Activated T-helper 1 cell treated with anti-CD3 and anti-CD28 coated beads, Interleukin-12 subunit alpha, Interleukin-12 subunit beta, Interleukin-2, Interleukin-4 antibody, amounts not matched to agents 30 ng/mL and 10 ng/mL and 1 ng/mL, durations not matched to agents 14 hours and 24 hours and 36 hours (primary cell): ENCODE measurements at regions not wholly inside any gene's neighbourhood (a gene's known extent, or its start where the extent isn't known, plus 50 kb on each side); places are given as distances from the start of the nearest gene placed in this dataset.
"Not testable (repeated sequence)": the region's sequence is repeated elsewhere in the genome, so short reads cannot be mapped to it uniquely, and the experiment has no call there.

Experiments
- DNase-seq: peaks from one replicate; pipeline ENCODE4 v3.0.0; 2021; ENCODE audit warnings: low spot score
- H3K27ac Mint-ChIP-seq: one replicate; pipeline ENCODE4 v1.8.0; 2021; ENCODE audit warnings: mild to moderate bottlenecking, mixed read lengths
- H3K27me3 Mint-ChIP-seq: one replicate; pipeline ENCODE4 v1.8.0; 2022; ENCODE audit warnings: mild to moderate bottlenecking, moderate library complexity, mixed read lengths; ENCODE audit not compliant: insufficient read depth
- H3K36me3 Mint-ChIP-seq: one replicate; pipeline ENCODE4 v1.8.0; 2021; ENCODE audit warnings: low read depth, mixed read lengths
- H3K4me1 Mint-ChIP-seq: one replicate; pipeline ENCODE4 v1.8.0; 2021; ENCODE audit warnings: low read depth, mixed read lengths
- H3K4me3 Mint-ChIP-seq: one replicate; pipeline ENCODE4 v1.8.0; 2021; ENCODE audit warnings: mild to moderate bottlenecking, moderate library complexity, mixed read lengths
- H3K9me3 Mint-ChIP-seq: one replicate; pipeline ENCODE4 v1.8.0; 2021; ENCODE audit warnings: mixed read lengths
- intact Hi-C: fragments of 100-400 bp; cut with micrococcal nuclease; formaldehyde crosslinking; loops from one replicate; pipeline ENCODE4 v1.15.1; 2024

DNA sequence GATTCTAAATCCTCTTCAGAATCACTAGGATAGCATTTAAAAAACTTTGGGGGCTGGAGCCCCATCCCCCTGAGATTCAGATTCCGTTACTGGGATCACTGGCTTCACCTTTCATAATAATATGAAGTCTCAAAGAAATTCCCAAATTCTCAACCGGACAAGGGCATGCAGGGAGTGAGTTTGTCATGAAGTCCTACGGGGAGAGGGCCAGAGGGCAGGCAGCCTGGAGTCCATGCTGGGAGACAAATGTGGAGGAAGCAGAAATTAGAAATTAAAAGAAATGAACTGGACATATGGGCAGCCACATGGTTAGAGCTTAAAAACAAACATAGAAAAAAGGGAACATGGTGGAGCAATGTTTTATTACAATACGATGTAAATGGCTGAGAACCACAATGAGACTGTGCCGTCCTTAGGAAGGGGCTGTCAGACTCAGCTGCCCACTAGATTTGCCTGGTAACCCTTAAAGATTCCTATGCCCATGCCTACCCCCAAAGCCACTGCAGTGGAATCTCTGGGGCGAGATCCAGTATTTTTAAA is 142.6 kb downstream of the CEBPB start:
- intact Hi-C loops: no loop called here
- H3K4me3 Mint-ChIP-seq: no peak overlapping the region

DNA sequence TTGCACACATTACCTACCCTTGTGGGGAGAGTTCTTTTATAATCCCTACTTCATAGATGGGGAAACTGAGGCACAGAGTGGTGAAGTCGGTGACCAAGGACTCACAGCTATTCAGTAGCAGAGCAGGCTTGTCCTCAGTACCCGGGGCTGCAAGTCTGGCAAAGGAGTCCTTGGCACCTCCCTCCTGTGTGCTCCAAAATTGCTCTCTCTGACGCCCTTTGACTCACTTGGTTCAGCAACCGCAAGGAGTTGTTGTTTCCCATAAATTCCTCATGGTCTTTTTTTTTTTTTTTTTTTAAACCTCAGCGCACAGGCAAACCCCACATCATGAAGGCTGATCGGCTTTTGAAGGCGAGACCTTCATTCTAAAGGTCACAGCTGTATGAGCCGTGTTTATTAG is 143.2 kb downstream of the CEBPB start:
- DNase-seq: no peak
- Mint-ChIP-seq H3K4me3 (no peak overlapping the region), H3K9me3 (no peaks in the 10 kb centered on the region), H3K4me1 (peaks cover 34% of the 10 kb centered on the region), H3K36me3 (no peaks in the 10 kb centered on the region), H3K27ac (no peak overlapping the region), H3K27me3 (peaks cover 13% of the 10 kb centered on the region)
- intact Hi-C loops: no loop called here

More for the DNA sequence above, 142.6 kb downstream of the CEBPB start:
- Mint-ChIP-seq H3K27ac (no peak overlapping the region), H3K36me3 (no peaks in the 10 kb centered on the region), H3K4me1 (peaks cover 27% of the 10 kb centered on the region), H3K9me3 (no peaks in the 10 kb centered on the region), H3K27me3 (peaks cover 11% of the 10 kb centered on the region)
- DNase-seq: no peak

DNA sequence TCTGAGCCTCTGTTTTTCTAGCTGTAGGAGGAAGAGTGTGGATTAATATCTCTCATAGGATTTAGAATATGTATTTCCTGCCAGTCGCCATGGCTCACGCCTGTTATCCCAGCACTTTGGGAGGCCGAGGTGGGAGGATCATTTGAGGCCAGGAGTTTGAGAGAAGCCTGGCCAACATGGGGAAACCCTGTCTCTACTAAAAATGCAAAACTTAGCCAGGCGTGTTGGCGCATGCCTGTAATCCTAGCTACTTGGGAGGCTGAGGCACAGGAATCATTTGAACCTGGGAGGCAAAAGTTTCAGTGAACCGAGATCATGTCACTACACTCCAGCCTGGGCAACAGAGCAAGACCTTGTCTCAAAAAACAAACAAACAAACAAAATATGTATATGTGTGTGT is 143.9 kb downstream of the CEBPB start:
- DNase-seq: not testable (repeated sequence)

DNA sequence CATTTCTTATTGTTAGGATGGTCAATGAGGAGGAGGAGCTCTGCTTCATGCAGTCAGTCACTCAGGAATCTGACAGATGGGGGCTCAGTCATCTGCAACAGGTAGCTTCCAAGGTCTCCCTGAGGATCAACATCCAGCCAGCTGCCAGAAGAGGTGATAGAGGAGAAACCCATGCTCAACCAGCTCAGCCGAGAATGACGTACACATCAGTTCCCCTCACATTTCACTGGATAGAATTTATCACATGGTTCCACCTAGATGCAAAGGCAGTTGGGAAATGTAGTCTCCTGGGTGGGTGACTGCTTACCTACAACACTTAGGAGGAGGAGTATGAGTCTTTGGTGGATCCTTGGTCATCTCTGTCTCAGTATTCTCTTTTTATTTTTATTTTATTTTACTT is 144.5 kb downstream of the CEBPB start:
- no peaks in the 10 kb centered on the region for H3K9me3 Mint-ChIP-seq
- H3K36me3 Mint-ChIP-seq: no peaks in the 10 kb centered on the region
- peaks cover 14% of the 10 kb centered on the region for H3K27me3 Mint-ChIP-seq
- peaks cover 46% of the 10 kb centered on the region for H3K4me1 Mint-ChIP-seq
- no peak for DNase-seq
- intact Hi-C loops: loop anchor here (5.0 kb wide), 2 partner anchors 397 to 727 kb away; partner anchors contain the start of gene PARD6B
- no peak overlapping the region for H3K27ac Mint-ChIP-seq
- H3K4me3 Mint-ChIP-seq: no peak overlapping the region

More for the DNA sequence above, 143.9 kb downstream of the CEBPB start:
- peaks cover 41% of the 10 kb centered on the region for H3K4me1 Mint-ChIP-seq
- intact Hi-C loops, H3K9me3 Mint-ChIP-seq, H3K4me3 Mint-ChIP-seq, H3K36me3 Mint-ChIP-seq, H3K27ac Mint-ChIP-seq: not testable (repeated sequence)
- peaks cover 14% of the 10 kb centered on the region for H3K27me3 Mint-ChIP-seq

DNA sequence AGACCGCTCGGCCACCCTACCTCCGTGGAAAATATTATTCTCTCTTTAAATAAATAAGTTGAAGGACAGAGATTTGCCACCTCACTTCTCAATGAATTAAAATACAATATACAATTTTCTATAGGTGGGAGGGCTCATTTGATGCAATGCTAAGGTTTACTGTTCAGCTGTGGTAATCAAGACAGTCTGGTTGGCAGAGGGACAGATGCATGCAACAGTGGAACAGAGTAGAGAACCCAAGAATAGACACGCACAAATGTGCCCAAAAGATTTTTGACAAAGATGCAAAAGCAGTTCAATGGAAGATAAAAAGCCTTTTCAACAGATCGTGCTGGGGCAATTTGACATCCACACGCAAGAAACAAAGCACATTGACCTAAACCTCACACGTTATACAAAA is 145.2 kb downstream of the CEBPB start:
- Mint-ChIP-seq H3K36me3 (no peaks in the 10 kb centered on the region), H3K4me1 (peaks cover 54% of the 10 kb centered on the region), H3K27ac (no peak overlapping the region), H3K9me3 (no peaks in the 10 kb centered on the region), H3K27me3 (peaks cover 14% of the 10 kb centered on the region), H3K4me3 (no peak overlapping the region)
- no peak for DNase-seq
- intact Hi-C loops: loop anchor here (5.0 kb wide), 2 partner anchors 396 to 726 kb away; partner anchors contain the start of gene PARD6B

DNA sequence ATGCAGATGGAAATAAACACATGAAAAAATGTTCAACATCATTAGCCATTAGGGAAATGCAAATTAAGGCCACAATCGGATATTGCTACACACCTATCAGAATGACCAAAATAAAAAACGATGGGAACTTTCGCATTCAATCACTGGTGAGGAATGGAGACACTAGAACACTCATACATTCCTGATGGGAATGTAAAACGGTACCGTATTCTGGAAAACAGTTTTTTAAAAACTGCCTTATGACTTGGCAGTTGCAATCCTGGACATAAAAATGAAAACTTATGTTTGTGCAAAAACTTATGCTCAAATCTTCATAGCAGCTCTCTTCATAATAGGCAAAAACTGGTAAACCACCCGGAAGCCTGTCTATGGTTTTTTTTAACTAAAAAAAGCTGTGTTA is 146.0 kb downstream of the CEBPB start:
- Mint-ChIP-seq H3K36me3 (no peaks in the 10 kb centered on the region), H3K4me3 (no peak overlapping the region), H3K9me3 (no peaks in the 10 kb centered on the region), H3K27me3 (peaks cover 10% of the 10 kb centered on the region), H3K27ac (no peak overlapping the region), H3K4me1 (peaks cover 58% of the 10 kb centered on the region)
- intact Hi-C loops: loop anchor here (5.0 kb wide), 2 partner anchors 396 to 726 kb away; partner anchors contain the start of gene PARD6B
- DNase-seq: no peak

DNA sequence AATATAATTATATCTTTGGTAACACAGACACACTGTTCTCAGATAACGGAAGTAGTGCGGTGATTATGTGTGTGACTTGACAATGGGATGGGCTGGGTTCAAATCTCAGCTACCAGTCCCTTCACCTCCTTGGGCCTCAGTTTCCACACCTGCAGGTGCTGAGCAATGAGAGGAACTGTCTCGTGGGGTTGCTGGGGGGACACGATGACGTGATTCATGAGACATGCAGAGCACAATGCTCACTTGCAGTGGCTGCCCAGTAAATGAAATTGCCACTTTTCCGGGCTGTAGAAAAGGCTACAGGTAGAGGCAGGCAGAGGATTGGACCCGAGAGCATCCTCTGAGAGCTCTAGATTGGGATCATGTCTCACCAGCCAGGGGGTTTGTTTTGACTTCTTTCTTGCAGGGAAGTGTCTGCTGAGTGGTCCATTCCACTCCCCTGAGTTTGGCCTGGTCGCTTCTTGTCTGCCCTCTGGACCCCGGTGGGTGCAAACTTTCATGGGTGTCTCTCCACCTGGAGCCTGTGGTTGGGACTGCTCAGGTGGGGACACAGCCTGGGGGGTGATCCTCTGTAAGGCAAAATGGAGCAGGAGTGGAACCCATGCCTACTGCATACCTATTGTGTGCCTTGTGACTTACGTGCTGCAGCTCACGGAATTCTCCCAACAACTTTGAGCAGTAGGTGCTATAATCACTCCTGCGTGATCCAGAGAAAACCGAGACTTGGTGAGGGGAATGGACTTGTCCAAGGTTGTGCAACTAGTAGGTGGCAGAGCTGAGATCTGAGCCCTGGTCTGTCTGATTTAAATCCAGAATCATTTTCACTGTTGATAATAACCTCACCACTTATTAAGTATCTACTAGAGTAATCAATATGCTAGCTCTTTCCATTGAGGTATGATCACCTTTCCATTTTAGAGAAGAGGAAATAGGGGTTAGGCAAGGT is 147.2 kb downstream of the CEBPB start:
- intact Hi-C loops: loop anchor here (2.0 to 5.0 kb wide), 6 partner anchors 29 to 725 kb away; partner anchors contain the start of gene PARD6B
- Mint-ChIP-seq H3K4me1 (peaks cover 70% of the 10 kb centered on the region), H3K27ac (peak overlapping the region; percentile 89), H3K27me3 (peaks cover 10% of the 10 kb centered on the region), H3K4me3 (peak overlapping the region; percentile 74), H3K9me3 (no peaks in the 10 kb centered on the region), H3K36me3 (no peaks in the 10 kb centered on the region)
- no peak for DNase-seq

DNA sequence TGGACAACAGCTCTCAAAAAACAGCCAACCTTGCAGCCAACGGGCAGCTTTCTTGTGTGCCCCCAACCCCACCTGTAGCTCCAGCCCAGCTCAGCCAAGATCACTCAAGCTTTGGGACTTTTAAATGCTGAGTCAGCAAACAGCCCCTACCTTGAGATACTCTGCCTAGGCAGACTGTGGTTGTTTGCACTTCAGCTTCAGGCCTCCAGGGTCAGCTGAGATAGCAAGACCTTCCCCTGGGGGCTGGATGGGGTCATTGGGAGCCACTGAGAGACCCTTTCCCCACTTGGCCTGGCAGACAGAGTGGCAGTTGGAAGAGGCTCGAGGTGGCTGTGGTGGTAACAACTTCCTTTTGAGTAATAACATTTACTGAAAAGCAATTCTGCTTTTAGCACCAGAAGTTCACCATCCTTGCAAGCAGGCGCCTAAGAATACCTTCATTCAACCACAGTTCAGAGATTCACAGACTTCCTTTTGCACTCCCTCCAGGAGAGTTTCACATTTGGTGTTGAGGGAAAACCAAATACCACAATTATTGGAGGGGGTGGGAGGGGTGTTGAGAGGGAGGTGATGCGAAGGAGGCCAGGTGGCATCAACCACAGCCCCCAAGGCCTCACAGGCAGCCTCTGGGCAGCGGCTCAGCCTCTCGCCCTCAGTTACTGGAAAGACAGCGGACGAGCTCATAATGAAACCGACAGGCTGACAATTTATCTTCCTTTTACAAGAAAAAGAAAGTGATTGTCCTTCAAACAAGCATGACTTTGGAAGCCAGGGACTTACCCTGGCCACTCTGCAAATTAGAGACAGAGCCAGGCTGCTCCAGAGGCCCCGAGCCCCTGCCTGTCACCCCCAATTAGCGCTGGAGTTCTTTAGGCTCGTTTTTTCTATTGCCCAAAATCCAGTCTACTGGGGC is 148.1 kb downstream of the CEBPB start:
- peak overlapping the region; percentile 74 for H3K4me3 Mint-ChIP-seq
- H3K27me3 Mint-ChIP-seq: peaks cover 5% of the 10 kb centered on the region
- peaks cover 75% of the 10 kb centered on the region for H3K4me1 Mint-ChIP-seq
- no peaks in the 10 kb centered on the region for H3K9me3 Mint-ChIP-seq
- DNase-seq: peak; percentile 73
- H3K27ac Mint-ChIP-seq: peak overlapping the region; percentile 89
- intact Hi-C loops: loop anchor here (1.0 to 5.0 kb wide), 12 partner anchors 11 to 724 kb away; partner anchors contain the start of gene PARD6B
- H3K36me3 Mint-ChIP-seq: no peaks in the 10 kb centered on the region

DNA sequence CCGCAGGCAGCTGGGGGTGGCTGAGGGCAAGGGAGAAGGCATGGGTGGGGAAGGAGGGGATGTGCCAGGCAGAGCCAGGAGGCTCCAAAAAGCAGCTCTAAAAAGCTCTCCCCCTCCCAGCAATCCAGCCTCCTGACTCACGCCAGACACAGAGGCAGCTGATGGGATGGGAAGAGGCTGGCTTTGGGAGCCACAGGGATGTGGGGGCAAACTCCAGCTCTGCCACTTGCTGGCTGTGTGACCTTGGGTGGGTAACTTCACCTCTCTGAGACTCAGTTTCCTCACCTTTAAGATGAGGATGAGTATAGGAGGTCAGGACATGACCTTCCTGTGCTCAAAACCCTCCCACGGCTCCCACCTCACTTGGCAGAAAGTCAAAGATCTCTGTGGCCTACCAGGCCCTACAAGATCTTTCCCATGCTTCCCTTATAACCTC is 148.9 kb downstream of the CEBPB start:
- Mint-ChIP-seq H3K9me3 (no peaks in the 10 kb centered on the region), H3K27me3 (peaks cover 5% of the 10 kb centered on the region), H3K36me3 (no peaks in the 10 kb centered on the region), H3K4me1 (peaks cover 80% of the 10 kb centered on the region), H3K27ac (peak overlapping the region; percentile 89), H3K4me3 (peak overlapping the region; percentile 74)
- no peak for DNase-seq
- intact Hi-C loops: loop anchor here (1.0 to 5.0 kb wide), 12 partner anchors 10 to 723 kb away; partner anchors contain the start of gene PARD6B

DNA sequence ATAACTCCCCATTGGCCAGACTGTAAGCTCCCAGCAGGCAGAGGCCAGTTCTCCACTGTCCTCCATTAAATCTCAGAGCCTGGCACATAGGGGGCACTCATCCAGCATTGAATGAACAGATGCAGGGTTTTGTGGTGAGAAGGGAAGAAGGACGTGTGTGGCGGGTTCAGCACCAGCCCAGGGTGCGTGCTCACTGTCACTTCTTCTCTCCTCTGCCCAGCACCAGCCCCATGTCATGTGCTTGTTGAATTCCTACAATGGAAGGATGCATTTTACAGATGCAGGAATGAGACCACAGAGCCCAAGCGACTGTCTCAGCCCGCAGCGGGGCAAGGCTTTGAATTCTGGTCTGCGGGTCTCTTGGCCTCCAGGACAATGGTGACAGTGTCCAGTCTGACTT is 149.9 kb downstream of the CEBPB start:
- Mint-ChIP-seq H3K4me3 (peak overlapping the region; percentile 55), H3K27me3 (peaks cover 5% of the 10 kb centered on the region), H3K36me3 (no peaks in the 10 kb centered on the region), H3K27ac (peak overlapping the region; percentile 89), H3K4me1 (peaks cover 83% of the 10 kb centered on the region), H3K9me3 (no peaks in the 10 kb centered on the region)
- no peak for DNase-seq
- intact Hi-C loops: no loop called here

DNA sequence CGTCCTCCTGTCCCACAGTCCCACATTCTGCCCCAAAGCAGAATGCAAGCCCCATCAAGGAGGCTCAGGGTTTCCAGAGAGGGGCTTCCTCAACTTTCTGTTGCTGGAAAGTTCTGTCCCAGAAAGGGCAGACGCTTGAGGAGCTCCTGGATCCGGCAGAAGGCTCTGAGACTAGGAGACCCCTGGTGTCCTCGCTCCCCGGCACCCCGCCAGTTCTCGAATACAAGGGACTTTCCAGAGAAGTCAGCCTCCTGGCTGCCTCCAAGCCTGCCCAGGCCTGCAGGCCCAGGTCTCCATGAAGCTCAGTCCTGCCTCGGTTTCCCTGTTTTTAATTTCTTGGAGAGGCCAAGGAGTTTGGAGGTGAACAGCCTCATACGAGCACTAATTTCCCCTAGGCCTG is 150.4 kb downstream of the CEBPB start:
- Mint-ChIP-seq H3K4me1 (peaks cover 84% of the 10 kb centered on the region), H3K9me3 (no peaks in the 10 kb centered on the region), H3K27me3 (peaks cover 5% of the 10 kb centered on the region), H3K27ac (no peak overlapping the region), H3K4me3 (no peak overlapping the region), H3K36me3 (no peaks in the 10 kb centered on the region)
- intact Hi-C loops: no loop called here
- no peak for DNase-seq

DNA sequence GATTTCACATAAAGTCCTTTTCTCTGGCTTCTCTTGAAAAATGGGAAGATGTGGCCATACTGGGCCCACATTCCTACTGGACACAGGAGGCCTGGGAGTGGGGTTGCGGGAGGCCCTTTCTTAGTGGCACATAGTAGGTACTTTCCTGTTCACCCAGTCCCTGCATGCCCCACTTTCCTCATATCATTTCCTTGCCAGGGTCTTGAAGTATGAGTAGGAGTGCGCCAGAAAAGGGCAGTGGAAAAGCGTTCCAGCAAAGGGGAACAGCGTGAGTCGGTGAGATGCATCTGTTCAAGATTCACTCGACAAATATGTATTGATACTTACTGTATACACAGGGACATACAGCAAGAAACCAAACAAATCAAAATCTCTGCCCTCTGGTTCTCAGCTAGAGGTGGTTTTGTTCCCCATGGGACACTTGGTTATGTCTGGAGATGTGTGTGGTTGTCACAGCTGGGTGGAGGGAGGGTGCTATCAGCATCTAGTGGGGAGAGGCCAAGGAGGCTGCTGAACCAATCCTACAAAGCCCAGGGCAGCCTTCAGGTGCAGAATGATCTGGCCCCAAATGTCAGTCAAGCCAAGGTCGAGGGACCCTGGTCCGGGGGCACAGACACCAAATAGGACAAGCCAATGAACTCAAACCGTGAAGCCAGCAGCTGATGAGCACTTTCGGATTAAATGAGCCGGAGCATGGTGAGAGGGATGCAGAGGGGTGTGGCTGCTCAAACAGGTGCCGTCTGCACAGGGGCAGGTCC is 151.4 kb downstream of the CEBPB start:
- Mint-ChIP-seq H3K4me3 (no peak overlapping the region), H3K27me3 (peaks cover 5% of the 10 kb centered on the region), H3K36me3 (no peaks in the 10 kb centered on the region), H3K4me1 (peaks cover 84% of the 10 kb centered on the region), H3K27ac (no peak overlapping the region), H3K9me3 (no peaks in the 10 kb centered on the region)
- no peak for DNase-seq
- intact Hi-C loops: no loop called here
